Activated T-cell treated with anti-CD3 and anti-CD28 coated beads for 48 hours (primary cell): ENCODE measurements at regions not wholly inside any gene's neighbourhood (a gene's known extent, or its start where the extent isn't known, plus 50 kb on each side); places are given as distances from the start of the nearest gene placed in this dataset.

Experiments used
- DNase-seq: peaks from one replicate; pipeline ENCODE4 v3.0.0-alpha.2; 2020; ENCODE audit warnings: low read depth

DNA sequence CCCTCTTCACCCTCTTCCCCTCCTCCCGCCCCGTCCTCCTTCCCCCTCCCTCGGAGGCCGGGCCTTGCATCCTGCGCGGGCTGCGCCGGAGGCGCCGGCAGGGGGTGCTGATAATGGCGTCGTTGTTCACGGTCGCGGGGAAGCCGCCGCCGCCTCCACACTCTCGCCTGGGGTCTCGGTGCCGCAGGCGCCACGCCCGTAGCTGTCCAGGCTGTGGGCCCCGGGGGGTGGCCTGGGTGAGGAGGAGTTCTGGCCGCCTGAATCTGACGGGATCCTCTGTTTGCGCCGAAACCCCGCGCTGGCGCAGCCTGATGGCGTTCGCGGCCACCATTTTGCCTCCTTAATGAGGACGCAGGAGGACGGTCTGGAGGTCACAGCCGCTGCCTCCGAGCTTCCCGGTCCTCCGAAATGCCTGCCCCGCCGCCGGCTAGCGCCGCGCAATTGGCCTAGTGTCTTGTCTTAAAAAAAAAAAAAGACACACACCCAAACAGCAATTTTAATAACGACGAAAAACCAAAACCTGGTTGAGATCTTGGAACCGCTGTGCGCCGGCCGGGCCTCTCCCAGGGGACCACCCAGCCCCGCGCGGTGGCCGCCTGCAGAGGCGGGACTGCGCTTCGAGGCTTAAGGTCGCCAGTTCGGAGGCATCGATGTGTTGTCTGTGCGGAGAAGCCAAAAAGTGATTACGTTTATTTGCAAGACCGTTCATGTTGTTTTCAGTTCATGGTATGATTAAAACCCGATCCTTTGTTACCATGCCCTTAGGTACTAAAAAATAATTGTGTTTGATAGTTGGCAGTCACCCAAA is 106.6 kb upstream of the HNRNPU start:
- DNase-seq: peak; percentile 88

DNA sequence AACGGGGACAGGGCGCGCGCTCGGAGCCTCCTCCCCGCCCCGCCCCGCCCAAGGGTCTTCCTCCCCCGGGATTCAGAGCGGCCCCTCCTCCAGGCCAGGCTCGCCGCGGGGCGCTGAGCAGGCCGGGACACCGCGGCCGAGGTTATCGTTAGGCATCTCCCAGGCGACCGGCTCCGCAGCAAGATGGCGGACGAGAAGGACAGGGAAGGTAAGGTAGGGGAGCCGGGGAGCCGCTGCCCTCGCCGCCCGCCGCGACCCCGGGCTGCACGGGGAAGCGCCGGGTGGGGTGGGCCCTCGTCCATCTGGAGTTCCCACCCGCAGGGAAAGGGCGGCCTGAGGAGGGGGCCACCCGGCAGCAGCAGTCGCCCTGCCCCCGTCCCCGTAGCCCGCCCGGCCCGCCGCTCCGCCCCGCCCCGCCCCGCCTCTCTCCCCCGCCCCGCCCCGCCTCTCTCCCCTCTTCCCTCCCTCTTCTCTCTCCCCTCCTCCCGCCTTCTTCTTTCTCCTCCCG is 105.9 kb upstream of the HNRNPU start:
- DNase-seq: peak; percentile 62

DNA sequence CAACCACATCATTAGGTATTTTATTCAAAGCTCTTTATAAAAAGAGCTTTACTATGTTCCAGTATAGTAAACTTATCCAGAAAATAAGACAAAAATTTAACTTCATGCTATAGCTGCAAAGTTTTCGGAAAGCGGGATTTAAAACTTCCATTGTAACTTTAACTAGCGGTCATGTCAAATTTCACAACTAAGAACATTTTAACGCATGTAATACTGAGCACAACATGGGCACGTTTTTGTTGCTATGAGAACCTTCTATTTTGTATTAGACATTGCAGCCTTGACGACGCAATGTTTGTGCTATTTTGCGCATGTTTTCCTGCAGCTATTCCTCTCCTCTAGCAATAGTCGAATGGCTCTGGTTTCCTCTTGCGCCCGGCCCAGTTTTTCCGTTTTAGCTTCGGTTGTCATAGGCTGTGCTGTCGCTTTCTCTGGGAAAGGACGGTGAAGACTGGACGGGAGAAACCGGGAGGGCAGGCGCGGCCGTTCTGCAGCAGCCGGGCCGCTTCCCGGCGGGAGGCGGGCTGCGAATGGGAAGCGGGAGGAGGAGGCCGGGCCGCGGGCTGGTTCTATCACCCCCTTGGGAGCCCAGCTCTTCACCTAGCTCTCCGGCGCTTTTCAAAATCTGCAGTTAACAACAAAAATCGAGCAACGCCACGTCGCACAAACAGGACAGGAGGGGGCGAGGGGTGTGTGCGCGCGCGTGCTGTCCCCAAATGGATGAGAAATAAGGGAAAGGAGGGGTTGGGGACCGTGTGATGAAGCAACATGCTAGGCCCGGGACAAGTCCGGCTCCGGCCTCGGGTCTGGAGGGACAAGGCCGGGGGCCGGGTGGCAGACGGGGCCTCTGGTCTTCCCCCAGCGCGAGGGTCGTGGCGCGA is 105.3 kb upstream of the HNRNPU start:
- DNase-seq: no peak

DNA sequence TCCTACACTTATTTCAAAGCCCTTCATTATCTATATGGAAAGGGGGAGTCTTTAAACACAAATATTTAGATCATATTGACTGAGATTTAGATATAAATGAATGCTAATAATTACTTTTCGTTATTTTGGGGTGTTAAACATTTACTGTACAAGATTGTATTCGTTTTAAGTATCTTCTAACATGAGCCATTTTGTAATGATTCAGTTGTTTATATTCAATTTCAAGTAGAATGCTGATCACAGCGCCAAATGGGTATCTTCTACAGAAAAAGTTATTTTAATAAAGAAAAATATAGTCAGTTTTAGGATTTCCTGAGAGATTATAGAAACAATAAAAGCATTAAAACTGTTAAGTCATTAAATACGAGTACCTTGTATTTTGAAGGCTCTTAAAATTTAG is 104.5 kb upstream of the HNRNPU start:
- DNase-seq: no peak

DNA sequence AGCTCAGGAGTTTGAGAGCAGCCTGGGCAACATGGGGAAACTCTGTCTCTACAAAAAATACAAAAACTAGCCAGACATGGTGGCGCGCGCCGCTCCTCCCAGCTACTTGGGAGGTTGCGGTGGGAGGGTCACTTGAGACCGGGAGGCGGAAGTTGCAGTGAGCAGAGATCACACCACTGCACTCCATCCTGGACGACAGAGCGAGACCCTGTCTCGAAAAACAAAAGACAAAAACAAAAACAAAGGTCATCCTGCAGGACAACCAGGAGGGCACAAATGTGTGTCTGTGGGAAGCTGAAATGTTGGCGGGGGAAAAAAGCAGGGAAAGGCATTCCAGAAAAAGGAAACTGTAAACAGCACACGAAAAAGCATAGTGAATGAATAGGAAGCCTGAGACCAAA is 104.1 kb upstream of the HNRNPU start:
- no peak for DNase-seq

DNA sequence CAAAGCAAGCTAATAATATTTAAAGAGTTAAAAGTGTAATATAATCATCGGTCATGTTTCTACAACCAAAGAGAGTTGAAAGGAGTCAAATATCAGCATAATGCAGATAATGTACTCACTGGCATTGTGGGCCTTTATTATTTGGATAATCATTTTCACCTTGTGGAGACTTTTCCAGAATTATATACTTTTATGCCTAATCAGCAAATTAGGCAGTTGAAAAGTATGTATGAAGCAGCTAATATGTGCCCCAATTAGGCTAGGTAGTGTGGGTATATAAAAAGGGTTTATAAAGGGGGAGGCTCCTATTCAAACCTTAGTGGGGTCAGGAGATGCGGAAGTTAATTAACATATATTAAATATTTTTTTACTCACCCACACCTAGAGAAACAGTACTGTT is 102.8 kb upstream of the HNRNPU start:
- DNase-seq: no peak

DNA sequence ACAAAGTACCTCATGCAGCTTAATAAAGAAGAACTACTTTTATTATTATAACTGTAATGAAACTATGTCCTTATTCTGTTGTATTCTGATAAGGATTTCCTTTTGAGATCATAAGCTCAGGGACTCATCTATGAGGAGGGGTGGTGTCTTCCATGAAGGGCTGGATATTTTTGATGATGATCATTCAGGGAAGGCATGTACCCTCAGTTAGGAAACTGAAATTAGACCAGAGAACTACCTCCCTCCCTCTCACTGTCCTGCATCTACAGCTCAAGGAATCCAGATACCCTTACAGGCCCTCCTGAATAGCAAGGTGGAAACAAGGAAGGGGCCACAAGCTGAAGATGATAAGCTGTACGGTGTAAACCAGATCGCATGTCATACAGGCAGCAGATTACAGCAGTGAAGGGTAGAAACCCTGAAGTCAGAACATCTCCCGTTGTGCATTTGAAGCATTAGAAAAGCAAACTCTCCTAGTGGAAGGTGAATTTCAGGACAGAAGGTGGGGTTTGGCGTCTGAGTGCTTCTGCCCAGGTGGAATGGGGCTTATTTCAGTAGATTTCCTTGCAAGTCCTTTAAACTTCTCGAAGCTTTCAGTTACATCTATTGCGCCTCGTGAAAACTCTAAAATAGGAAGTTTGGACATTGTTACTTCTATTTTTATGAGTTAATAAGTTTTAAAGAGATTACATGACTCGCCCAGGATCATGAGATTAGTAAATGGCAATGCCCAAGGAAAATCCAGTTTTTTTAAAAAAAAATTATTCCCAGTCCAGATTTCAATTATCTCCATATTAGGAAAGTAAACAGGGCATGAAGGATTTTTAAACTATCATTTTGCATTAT is 101.1 kb upstream of the HNRNPU start:
- no peak for DNase-seq

DNA sequence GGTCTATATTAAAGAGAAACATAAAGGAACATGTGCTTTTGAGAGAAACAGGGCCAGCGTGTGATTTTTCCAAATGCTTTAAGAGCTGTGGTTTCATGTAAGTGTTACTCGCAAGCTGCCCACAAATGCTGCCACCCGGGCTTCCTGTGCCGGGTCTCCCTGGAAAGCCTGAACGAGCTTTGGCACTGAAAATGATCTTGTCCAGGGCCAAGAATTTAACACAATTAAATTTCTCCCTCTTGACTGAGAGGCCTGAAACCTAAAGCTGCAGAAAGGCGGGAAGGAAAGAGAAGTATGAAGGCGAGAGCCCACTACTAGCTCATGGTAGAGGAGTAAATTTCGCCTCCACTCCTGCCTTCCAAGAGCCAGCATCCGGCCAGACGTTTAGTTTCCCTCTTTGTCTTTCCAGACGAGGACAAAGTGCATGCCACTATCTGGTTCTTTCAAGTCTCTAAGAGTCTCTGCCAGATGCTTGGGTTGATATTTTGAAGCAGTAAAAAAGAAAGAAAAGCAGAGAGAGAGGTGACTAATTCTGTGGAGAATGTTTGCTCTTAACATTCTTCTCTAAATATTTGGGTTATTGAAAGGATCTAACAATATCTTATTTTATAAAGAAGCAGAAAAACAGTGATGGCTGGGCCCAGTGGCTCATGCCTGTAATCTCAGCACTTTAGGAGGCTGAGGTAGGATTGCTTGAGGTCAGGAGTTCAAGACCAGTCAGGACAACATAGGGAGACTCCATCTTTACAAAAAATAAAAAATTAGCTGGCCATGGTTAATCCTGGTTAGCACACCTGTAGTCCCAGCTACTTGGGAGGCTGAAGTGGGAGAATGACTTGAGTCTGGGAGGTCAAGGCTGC is 100.0 kb upstream of the HNRNPU start:
- DNase-seq: no peak

DNA sequence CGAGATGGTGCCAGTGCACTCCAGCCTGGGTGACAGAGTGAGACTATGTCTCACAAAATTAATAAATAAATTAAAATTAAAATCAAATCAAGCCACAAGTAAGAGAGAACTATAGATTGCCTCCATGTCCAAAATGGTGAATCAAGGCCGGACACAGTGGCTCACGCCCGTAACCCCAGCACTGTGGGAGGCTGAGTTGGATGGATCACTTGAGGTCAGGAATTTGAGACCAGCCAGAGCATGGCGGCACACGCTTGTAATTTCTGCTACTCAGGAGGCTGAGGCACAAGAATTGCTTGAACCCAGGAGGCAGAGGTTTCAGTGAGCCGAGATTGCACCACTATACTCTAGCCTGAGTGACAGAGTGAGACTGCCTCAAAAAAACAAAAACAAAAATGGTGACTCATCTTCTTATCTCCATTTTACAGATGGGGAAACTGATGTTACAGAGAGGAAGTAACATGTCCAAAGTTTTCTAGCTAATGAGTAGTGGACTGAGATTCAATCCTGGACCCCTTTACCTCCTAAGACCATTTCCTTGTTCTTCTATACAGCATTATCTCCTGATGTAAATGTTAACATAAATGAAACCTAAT is 99.0 kb upstream of the HNRNPU start:
- DNase-seq: no peak

DNA sequence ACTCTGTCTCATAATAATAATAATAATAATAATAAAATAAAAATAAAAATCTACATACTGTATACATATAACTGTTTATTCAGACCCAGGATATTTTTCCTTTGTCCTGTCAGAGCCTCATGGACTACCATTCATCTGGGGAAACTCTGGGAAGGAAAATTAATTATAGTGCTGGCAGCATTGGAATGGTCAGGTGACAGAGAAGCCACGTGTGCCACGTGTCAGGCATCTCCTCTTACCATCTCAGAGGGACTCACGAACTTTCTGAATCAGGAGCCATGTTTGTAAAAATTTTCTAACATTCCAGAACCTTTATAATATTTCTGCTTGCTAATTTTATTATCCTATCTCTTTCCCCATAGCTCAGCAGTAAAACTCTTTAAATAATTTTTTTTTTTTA is 97.8 kb upstream of the HNRNPU start:
- no peak for DNase-seq

DNA sequence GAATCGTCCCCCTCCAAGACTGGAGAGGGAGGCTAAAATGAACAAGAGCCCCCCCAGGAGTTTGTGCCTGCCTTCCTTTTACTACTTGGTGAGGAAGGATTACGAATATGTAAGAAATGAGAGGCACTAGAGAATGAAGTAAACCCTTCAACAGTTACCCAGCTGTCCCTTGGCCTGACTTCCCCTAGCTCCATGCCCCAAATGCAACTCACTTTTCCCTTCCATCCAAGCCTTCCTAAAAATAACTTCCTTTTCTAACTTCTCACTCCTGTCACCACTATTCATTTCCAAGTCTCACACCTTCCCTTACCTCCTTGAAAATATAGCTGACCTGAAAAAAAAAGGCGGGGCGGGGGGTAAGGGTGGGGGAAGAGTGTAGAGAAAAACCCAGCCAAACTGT is 96.6 kb upstream of the HNRNPU start:
- no peak for DNase-seq

DNA sequence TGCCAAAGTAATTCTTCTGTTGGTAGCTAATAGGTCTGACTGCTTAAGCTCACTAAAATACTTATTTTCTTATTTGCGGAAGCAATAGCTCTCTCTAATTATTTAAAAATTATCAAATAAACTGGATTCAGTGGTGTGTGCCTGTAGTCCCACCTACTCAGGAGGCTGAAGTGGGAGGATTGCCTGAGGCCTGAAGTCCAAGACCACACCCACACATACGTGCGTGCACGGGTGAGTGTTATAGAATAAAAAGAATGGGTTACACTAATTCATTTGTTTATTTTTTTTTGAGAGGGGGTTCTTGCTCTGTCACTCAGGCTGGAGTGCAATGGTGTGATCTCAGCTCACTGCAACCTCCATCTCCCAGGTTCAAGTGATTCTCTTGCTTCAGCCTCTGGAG is 94.2 kb upstream of the HNRNPU start:
- DNase-seq: no peak

DNA sequence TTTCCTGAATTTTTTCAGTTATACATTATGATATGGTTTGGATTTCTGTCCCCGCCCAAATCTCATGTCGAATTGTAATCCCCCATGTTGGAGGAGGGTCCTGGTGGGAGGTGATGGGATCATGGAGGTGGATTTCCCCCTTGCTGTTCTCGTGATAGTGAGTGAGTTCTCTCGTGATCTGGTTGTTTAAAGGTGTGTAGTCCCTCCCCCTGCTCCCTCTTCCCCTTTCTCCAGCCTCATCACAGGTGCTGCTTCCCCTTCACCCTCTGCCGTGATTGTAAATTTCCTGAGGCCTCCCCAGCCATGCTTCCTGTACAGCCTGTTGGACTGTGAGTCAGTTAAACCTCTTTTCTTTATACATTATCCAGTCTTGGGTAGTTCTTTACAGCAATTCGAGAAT is 93.2 kb upstream of the HNRNPU start:
- no peak for DNase-seq

DNA sequence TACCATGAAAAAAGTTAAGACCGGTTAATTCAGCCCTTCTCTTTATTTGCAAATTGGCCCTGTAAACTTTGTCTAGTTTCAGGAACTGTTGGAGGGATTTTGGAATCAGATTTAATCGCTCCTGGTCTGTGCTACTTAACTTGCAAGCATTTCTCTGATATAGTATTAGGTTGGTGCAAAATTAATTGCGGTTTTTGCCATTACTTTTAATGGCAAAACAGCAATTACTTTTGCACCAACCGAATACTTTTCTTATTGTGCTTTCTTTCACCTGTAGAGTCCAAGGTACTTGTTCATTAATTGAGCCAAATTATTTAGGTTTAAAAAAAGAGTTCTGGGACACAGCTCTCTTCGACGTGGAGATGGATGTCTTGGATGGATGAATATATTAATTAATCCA is 92.8 kb upstream of the HNRNPU start:
- no peak for DNase-seq

DNA sequence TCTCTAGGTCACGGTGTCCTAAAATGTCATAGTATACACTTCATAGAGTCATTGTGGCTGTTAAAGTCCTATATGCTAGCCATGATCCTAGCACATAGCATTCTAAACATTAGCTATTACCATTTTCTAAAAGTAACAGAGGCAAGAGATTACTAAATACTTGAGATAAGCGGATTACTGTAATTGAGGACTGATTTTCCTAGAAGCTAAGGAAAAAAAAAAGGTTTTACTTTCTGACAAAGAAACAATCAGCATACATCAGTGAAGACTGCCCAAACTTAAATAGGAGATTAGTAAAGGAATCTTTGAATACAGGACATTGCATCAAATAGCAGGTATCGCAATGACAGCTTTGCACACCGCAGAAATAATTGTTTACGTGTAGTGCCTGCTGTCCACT is 91.3 kb upstream of the HNRNPU start:
- no peak for DNase-seq

DNA sequence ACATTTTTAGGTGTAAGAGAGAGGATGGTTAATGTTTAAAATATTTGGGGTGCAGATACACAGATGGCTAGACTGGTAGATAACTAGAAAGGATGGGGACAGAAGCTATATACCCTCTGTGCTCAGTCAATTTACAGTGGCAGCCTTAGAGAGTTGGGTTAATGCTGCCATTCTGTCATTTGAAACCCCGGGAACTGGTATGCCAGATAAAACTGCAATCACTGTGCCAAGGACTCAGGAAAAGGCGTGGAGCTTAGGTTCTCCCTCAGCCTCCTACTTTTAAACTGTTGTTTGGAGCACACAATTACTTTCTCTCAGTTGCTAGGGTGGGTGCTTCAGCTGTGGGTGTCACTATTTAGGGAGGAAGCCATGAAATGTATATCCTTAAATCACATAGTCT is 90.0 kb upstream of the HNRNPU start:
- DNase-seq: no peak

DNA sequence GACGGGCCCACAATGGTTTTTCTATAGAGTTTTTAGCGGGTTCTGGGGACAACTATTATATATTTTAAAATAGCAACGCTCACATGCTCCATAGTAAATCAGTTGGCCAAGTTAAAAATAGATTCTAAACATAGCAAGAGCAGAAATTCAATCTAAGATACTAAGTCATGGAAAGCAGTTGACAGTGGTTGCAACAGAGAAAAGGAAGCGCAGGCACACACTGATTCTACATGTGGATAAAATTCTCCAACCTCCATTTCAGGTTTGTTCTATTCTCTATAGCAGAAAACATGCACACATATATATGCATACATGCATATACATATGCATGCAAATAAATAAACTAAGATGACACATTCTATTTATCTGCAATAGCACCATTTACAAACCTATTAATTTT is 89.6 kb upstream of the HNRNPU start:
- DNase-seq: no peak

DNA sequence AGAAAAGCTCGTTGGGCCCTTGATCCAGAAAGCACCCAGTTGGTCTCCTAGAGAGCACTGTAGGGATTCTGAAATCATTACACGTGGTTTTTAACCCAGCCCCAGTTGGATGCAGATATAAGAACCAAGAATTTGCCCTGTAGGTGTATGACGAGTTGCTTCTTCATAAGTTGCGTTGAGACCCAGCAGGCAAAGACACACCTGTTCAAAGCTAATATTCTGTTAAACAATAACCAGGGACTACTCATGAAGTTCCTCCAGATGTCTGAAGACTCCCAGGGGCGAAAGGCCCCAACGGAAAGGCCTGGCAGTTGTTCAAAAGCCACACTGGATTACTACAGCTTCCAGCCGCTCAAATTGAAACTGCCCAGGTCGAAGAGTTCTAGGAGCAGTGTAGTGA is 88.6 kb upstream of the HNRNPU start:
- no peak for DNase-seq

DNA sequence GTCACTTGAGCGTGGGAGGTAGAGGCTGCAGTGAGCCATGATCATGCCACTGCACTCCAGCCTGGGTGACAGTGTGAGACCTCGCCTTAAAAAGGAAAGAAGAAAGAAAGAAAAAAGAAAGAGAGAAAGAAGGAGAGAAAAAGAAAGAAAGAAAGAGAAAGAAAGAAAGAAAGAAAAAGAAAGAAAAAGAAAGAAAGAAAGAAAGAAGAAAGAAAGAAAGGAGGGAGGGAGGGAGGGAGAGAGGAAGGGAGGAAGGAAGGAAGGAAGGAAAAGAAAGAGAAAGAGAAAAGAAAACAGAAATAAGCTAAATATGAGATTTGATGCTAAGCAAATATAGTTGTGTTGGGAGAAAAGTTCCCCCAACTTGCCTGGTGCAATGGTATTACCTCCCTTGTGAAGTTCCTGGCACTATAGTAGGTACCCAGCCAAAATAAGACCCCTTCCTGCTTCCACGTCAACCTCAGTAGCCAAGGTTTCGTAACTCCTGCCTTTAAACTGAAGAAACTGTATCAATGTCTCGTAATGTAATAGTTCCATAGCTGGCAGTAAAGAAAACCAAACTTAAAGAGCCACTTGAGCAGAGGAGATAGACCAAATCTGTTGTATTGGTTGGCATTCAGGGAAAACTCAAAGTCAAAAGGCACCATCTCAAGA is 88.1 kb upstream of the HNRNPU start:
- DNase-seq: no peak

DNA sequence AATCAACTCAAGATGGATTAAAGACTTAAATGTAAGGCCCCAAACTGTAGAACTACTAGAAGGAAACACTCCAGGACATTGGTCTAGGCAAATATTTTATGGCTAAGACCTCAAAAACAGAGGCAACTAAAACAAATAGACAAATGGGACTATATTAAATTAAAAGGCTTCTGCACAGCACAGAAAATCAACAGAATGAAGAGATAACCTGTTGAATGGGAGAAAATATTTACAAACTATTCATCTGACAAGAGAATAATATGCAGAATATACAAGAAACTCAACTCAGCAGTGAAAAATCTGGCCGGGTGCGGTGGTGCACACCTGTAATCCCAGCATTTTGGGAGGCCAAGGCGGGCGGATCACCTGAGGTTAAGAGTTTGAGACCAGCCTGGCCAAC is 84.1 kb upstream of the HNRNPU start:
- no peak for DNase-seq
